GM23338 (cell line): ENCODE measurements at regions not wholly inside any gene's neighbourhood (a gene's known extent, or its start where the extent isn't known, plus 50 kb on each side); places are given as distances from the start of the nearest gene placed in this dataset.

Experiments
- EZH2 ChIP-seq: fragments of 200-600 bp; sonication (generic); IDR thresholded peaks from one replicate; pipeline ENCODE4 v1.8.0; 2017; ENCODE audit warnings: antibody characterized with exemption, mild to moderate bottlenecking, low read depth; ENCODE audit not compliant: unreplicated experiment
- POLR2AphosphoS5 ChIP-seq: IDR thresholded peaks from 2 replicates; pipeline ENCODE4 v1.6.1; 2016; ENCODE audit warnings: antibody characterized with exemption, low read depth
- STAT1 ChIP-seq: IDR thresholded peaks from one replicate; pipeline ENCODE4 v1.6.1; 2016; ENCODE audit warnings: antibody characterized with exemption; ENCODE audit not compliant: unreplicated experiment
- TF ChIP-seq, protein P1 (sequence below), 2 experiments: fragments of 200-600 bp in 1 of 2; sonication (generic) in 1 of 2; conservative IDR thresholded peaks; 2 replicates each; pipeline versions ENCODE4 v1.5.1 to v1.6.1; 2016 to 2017; ENCODE audit warnings: antibody characterized with exemption in 2 of 2, low read depth in 2 of 2, mild to moderate bottlenecking in 2 of 2, moderate library complexity in 1 of 2

DNA sequence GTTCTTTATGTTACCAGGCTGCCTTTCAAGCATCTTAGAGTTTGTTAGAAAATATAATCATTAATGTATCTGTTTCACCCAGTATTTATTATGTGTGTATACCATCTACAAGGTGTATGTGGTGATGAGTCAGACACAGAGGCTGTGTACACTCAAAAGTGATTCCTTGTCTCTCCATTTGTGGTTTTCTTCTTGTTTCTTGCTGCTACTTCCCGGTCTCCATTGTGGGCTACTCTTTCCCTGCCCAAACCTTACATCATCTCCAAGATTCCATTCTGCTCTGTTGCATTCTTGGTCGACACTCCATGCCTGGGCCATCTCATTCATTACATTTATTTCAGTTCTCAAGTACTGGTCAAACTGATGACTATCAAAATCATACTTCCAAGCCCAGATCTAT lies 182.2 kb upstream of the STXBP5 start:
- TF ChIP-seq EZH2: no peak
- TF ChIP-seq POLR2AphosphoS5: no peak
- TF ChIP-seq, protein P1, sequence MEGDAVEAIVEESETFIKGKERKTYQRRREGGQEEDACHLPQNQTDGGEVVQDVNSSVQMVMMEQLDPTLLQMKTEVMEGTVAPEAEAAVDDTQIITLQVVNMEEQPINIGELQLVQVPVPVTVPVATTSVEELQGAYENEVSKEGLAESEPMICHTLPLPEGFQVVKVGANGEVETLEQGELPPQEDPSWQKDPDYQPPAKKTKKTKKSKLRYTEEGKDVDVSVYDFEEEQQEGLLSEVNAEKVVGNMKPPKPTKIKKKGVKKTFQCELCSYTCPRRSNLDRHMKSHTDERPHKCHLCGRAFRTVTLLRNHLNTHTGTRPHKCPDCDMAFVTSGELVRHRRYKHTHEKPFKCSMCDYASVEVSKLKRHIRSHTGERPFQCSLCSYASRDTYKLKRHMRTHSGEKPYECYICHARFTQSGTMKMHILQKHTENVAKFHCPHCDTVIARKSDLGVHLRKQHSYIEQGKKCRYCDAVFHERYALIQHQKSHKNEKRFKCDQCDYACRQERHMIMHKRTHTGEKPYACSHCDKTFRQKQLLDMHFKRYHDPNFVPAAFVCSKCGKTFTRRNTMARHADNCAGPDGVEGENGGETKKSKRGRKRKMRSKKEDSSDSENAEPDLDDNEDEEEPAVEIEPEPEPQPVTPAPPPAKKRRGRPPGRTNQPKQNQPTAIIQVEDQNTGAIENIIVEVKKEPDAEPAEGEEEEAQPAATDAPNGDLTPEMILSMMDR (conservative IDR thresholded peaks at IDR 0.05; ENCODE audit: low read depth in 2 of 2): no peak
- no peak for TF ChIP-seq STAT1
